ENCODE measurements at regions not wholly inside any gene's neighbourhood (a gene's known extent, or its start where the extent isn't known, plus 50 kb on each side); places are given as distances from the start of the nearest gene placed in this dataset.

DNA sequence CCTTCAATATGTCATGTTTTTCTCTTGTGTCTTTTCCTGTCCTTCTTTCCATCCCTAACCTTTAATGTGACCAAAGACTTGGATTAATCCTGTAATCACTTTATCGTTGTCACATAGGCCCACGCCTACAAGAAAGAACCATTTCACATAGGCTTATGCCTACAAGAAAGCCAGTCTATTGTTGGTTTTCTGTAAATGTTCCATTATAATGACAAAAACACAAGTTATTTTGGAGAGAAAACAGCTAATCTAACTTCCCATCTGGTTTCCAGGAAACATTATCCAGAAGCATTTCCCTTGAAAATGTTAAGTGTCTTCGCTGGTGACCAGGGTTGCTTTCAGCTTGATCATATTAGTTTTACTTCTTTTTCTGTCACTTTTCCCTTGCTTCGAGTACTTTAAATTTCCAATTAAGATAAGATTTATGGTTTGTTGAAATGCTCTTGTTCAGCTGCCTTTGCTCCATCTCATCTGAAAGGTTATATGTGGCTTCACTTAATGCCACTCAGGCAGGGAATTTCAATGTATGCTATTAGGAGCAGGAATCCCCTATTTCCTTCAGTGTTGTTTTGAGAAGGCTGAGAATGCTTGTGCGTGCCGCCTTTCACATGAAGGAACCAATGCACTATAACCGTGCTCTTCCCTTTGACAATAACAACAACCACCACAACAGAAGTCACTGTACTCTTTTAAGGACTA lies 708.2 kb downstream of the EFNB2 start:
- TF ChIP-seq EZH2phosphoT487 (IDR thresholded peaks at IDR 0.05; ENCODE audit: insufficient read depth, low read depth) (no peak), EZH2 (IDR thresholded peaks at IDR 0.05; ENCODE audit: insufficient read depth, poor library complexity, severe bottlenecking) (no peak)
